DND-41 (cell line): ENCODE measurements at regions not wholly inside any gene's neighbourhood (a gene's known extent, or its start where the extent isn't known, plus 50 kb on each side); places are given as distances from the start of the nearest gene placed in this dataset.
"Not testable (repeated sequence)": the region's sequence is repeated elsewhere in the genome, so short reads cannot be mapped to it uniquely, and the experiment has no call there.

Experiments
- ATAC-seq: fragments of 200-7000 bp; cut with Tn5 transposase; 3 replicates; pipeline ENCODE4 v1.9.1; 2021; ENCODE audit warnings: low read depth; ENCODE audit not compliant: insufficient read depth
- DNase-seq: peaks from one replicate; pipeline ENCODE4 v3.0.0-alpha.2; 2020
- H2AFZ ChIP-seq: 2 replicates; pipeline ENCODE4 v1.6.0; 2012; ENCODE audit warnings: low read depth, low read length
- H3K27ac ChIP-seq: 2 replicates; pipeline ENCODE4 v1.5.1; 2012; ENCODE audit warnings: low read length, inconsistent platforms
- H3K27me3 ChIP-seq: fragments of 200-600 bp; sonication (generic); 2 replicates; pipeline ENCODE4 v1.6.0; 2012; ENCODE audit warnings: low read length, mild to moderate bottlenecking, inconsistent platforms; ENCODE audit not compliant: insufficient read depth, poor library complexity
- H3K36me3 ChIP-seq: 2 replicates; pipeline ENCODE4 v1.5.1; 2012; ENCODE audit warnings: low read length, inconsistent platforms; ENCODE audit not compliant: insufficient read depth
- H3K4me1 ChIP-seq: 2 replicates; pipeline ENCODE4 v1.5.1; 2012; ENCODE audit warnings: mild to moderate bottlenecking, low read length; ENCODE audit not compliant: insufficient read depth
- H3K4me2 ChIP-seq: 2 replicates; pipeline ENCODE4 v1.6.0; 2012; ENCODE audit warnings: mild to moderate bottlenecking, moderate library complexity, low read length, inconsistent platforms; ENCODE audit not compliant: insufficient read depth
- H3K4me3 ChIP-seq, 2 experiments: fragments of 200-600 bp in 1 of 2; shearing (Covaris generic) in 1 of 2; 2 replicates each; pipeline ENCODE4 v1.5.1; 2012 to 2016; ENCODE audit warnings: inconsistent platforms in 2 of 2, low read length in 2 of 2, mild to moderate bottlenecking in 2 of 2, low read depth in 1 of 2, moderate library complexity in 1 of 2
- H3K79me2 ChIP-seq: 2 replicates; pipeline ENCODE4 v1.6.0; 2012; ENCODE audit warnings: low read length, inconsistent platforms; ENCODE audit not compliant: insufficient read depth
- H3K9ac ChIP-seq: 2 replicates; pipeline ENCODE4 v1.6.0; 2012; ENCODE audit warnings: low read depth, mild to moderate bottlenecking, inconsistent platforms, low read length, moderate library complexity
- H3K9me3 ChIP-seq: 2 replicates; pipeline ENCODE4 v1.5.1; 2012; ENCODE audit warnings: low read length, moderate library complexity, mild to moderate bottlenecking, inconsistent platforms; ENCODE audit not compliant: insufficient read depth, severe bottlenecking
- H4K20me1 ChIP-seq: 2 replicates; pipeline ENCODE4 v1.6.0; 2012; ENCODE audit warnings: low read length; ENCODE audit not compliant: insufficient read depth
- CTCF ChIP-seq: IDR thresholded peaks from 2 replicates; pipeline ENCODE4 v1.5.1; 2012; ENCODE audit warnings: borderline replicate concordance, low read length, moderate library complexity, mild to moderate bottlenecking; ENCODE audit not compliant: poor library complexity, severe bottlenecking; ENCODE audit errors: extremely low read depth
- EZH2 ChIP-seq: IDR thresholded peaks from 3 replicates; pipeline ENCODE4 v1.6.1; 2012; ENCODE audit warnings: borderline replicate concordance, low read depth, mild to moderate bottlenecking, moderate library complexity, low read length, inconsistent platforms; ENCODE audit not compliant: severe bottlenecking

GRCh38 chr7:106756071-106756470, 95.1 kb upstream of the CCDC71L start:
- no peaks in the 10 kb centered on the region for H3K27me3 ChIP-seq
- no peaks in the 10 kb centered on the region for H3K9me3 ChIP-seq
- ATAC-seq (no peak), DNase-seq (no peak)
- no peaks in the 10 kb centered on the region for H3K79me2 ChIP-seq
- H3K27ac ChIP-seq, result no peak overlapping the region
- peaks cover 18% of the 10 kb centered on the region for H3K4me1 ChIP-seq
- H3K9ac ChIP-seq, result no peak overlapping the region
- no peaks in the 10 kb centered on the region for H3K36me3 ChIP-seq
- H3K4me3 ChIP-seq, result no peak overlapping the region
- no peak overlapping the region for H2AFZ ChIP-seq
- H4K20me1 ChIP-seq, result no peaks in the 10 kb centered on the region
- no peak overlapping the region for H3K4me2 ChIP-seq
- TF ChIP-seq CTCF (no peak), EZH2 (no peak)

GRCh38 chr7:106756884-106757283, 95.9 kb upstream of the CCDC71L start:
- no peak overlapping the region for H3K4me2 ChIP-seq
- H3K9ac ChIP-seq, result no peak overlapping the region
- H3K79me2 ChIP-seq, result no peaks in the 10 kb centered on the region
- ATAC-seq, result no peak
- H3K27ac ChIP-seq, result no peak overlapping the region
- no peak overlapping the region for H3K4me3 ChIP-seq
- H2AFZ ChIP-seq, result peak overlapping the region; percentile 46; the same call in 1 of the 2 replicates
- TF ChIP-seq EZH2 (no peak), CTCF (no peak)
- H4K20me1 ChIP-seq, result no peaks in the 10 kb centered on the region
- peaks cover 18% of the 10 kb centered on the region for H3K4me1 ChIP-seq
- H3K9me3 ChIP-seq, result no peaks in the 10 kb centered on the region
- DNase-seq, result no peak
- H3K36me3 ChIP-seq, result no peaks in the 10 kb centered on the region
- H3K27me3 ChIP-seq, result no peaks in the 10 kb centered on the region

- TF ChIP-seq CTCF, result no peak
- no peak for TF ChIP-seq EZH2
- Histone ChIP-seq H3K9me3 (no peaks in the 10 kb centered on the region), H2AFZ (no peak overlapping the region), H4K20me1 (no peaks in the 10 kb centered on the region), H3K27me3 (no peaks in the 10 kb centered on the region), H3K4me2 (no peak overlapping the region), H3K4me3 (no peak overlapping the region), H3K4me1 (peaks cover 18% of the 10 kb centered on the region), H3K9ac (no peak overlapping the region), H3K79me2 (no peaks in the 10 kb centered on the region), H3K27ac (no peak overlapping the region), H3K36me3 (no peaks in the 10 kb centered on the region)
- peak; percentile 60 for DNase-seq
- peak; percentile 81 for ATAC-seq
Measured at GRCh38 chr7:106757846-106758245, 96.9 kb upstream of the CCDC71L start.

GRCh38 chr7:106762845-106763244, 101.9 kb upstream of the CCDC71L start:
- H3K9me3 ChIP-seq, H3K9ac ChIP-seq, H2AFZ ChIP-seq, H3K79me2 ChIP-seq, H3K4me3 ChIP-seq, H3K36me3 ChIP-seq, H4K20me1 ChIP-seq, H3K27me3 ChIP-seq, H3K4me2 ChIP-seq, DNase-seq, ATAC-seq, H3K27ac ChIP-seq: not testable (repeated sequence)
- peaks cover 33% of the 10 kb centered on the region for H3K4me1 ChIP-seq
